SHP77 treated with DMSO at 0.1 percent for 48 hours (cell line): ENCODE measurements at regions not wholly inside any gene's neighbourhood (a gene's known extent, or its start where the extent isn't known, plus 50 kb on each side); places are given as distances from the start of the nearest gene placed in this dataset.
"Not testable (repeated sequence)": the region's sequence is repeated elsewhere in the genome, so short reads cannot be mapped to it uniquely, and the experiment has no call there.

Experiments used
- DNase-seq: peaks from one replicate; lab custom pipeline; 2025; lab: John Stamatoyannopoulos, UW

GRCh38 chr2:13401312-13401711 lies 684.6 kb downstream of the TRIB2 start:
- DNase-seq: no peak

- DNase-seq: no peak
Measured at GRCh38 chr2:13413989-13414388, 697.3 kb downstream of the TRIB2 start.

GRCh38 chr2:13414897-13415296 lies 698.2 kb downstream of the TRIB2 start:
- DNase-seq: no peak

- no peak for DNase-seq
Measured at GRCh38 chr2:13433954-13434353, 717.2 kb downstream of the TRIB2 start.

GRCh38 chr2:13443554-13444261 lies 727.0 kb downstream of the TRIB2 start:
- DNase-seq: not testable (repeated sequence)

- no peak for DNase-seq
Measured at GRCh38 chr2:13462464-13462863, 745.7 kb downstream of the TRIB2 start.

- DNase-seq: no peak
Measured at GRCh38 chr2:13466076-13466475, 749.3 kb downstream of the TRIB2 start.

GRCh38 chr2:13474538-13474937 lies 757.8 kb downstream of the TRIB2 start:
- no peak for DNase-seq

- DNase-seq: no peak
Measured at GRCh38 chr2:13480057-13480456, 763.3 kb downstream of the TRIB2 start.

- no peak for DNase-seq
Measured at GRCh38 chr2:13481201-13481600, 764.5 kb downstream of the TRIB2 start.

- DNase-seq: no peak
Measured at GRCh38 chr2:13485256-13485655, 768.5 kb downstream of the TRIB2 start.

- no peak for DNase-seq
Measured at GRCh38 chr2:13488965-13489364, 772.2 kb downstream of the TRIB2 start.

GRCh38 chr2:13492262-13492661 lies 775.5 kb downstream of the TRIB2 start:
- DNase-seq: no peak

GRCh38 chr2:13495051-13495450 lies 778.3 kb downstream of the TRIB2 start:
- DNase-seq: no peak

GRCh38 chr2:13504808-13505207 lies 788.1 kb downstream of the TRIB2 start:
- no peak for DNase-seq

- DNase-seq: no peak
Measured at GRCh38 chr2:13508671-13509070, 791.9 kb downstream of the TRIB2 start.

GRCh38 chr2:13515254-13515653 lies 798.5 kb downstream of the TRIB2 start:
- DNase-seq: no peak

- DNase-seq: no peak
Measured at GRCh38 chr2:13522096-13522495, 805.4 kb downstream of the TRIB2 start.

- no peak for DNase-seq
Measured at GRCh38 chr2:13522917-13523821, 806.4 kb downstream of the TRIB2 start.

- no peak for DNase-seq
Measured at GRCh38 chr2:13524492-13524891, 807.8 kb downstream of the TRIB2 start.

GRCh38 chr2:13531735-13532410 lies 815.1 kb downstream of the TRIB2 start:
- DNase-seq: not testable (repeated sequence)

GRCh38 chr2:13532781-13533523 lies 816.2 kb downstream of the TRIB2 start:
- DNase-seq: not testable (repeated sequence)
